Fibroblast of the aortic adventitia (primary cell): ENCODE measurements at regions not wholly inside any gene's neighbourhood (a gene's known extent, or its start where the extent isn't known, plus 50 kb on each side); places are given as distances from the start of the nearest gene placed in this dataset.

Experiments
- DNase-seq: peaks from one replicate; pipeline ENCODE4 v3.0.0-alpha.2; 2010; ENCODE audit warnings: low read depth
- H3K4me3 ChIP-seq: 2 replicates; pipeline ENCODE4 v1.5.1; 2011; ENCODE audit warnings: low read depth, mild to moderate bottlenecking, control low read depth, low read length, moderate library complexity
- CTCF ChIP-seq: IDR thresholded peaks from 2 replicates; pipeline ENCODE4 v1.5.1; 2011; ENCODE audit warnings: mild to moderate bottlenecking, low read length, control low read depth, inconsistent platforms; ENCODE audit not compliant: insufficient read depth

DNA sequence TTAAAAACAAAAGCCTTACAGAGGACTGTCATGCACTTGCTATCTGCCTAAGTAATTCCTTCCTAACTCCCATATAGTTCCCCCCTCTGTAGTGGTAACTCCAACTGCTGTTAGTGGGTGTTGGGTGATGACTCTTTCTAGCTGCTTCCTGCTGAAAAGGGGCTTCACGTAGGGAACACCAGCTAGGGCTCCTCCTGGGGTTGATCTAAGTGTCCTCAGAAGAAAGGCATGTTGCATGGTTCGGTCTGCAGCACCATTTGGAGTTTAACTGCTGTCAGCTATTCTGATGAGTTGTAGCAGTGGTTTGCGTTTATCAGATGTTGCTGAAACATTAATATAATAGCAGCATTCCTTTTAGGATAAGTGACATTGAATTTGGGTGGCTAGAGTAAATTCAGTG, 281.9 kb upstream of the TUSC1 start:
- no peak overlapping the region for H3K4me3 ChIP-seq
- no peak for TF ChIP-seq CTCF
- DNase-seq: no peak

DNA sequence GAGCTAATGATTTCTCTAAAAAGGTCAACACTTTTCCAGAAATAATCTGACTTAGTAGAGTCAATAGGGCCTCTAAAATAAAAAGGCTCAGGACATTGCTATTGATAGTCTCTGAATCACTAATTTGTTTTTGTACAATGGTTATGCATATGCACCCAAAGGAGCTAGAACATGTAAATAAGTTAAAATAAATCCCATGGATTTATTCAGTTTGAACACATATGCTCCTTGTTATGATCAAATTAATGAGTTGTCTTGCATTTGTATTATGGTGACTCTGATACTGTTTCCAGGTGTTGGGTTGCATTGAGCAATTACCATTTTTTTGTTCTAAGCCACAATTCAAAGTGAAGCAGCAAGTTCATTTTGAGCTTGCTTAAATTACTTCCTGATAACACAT, 276.0 kb upstream of the TUSC1 start:
- no peak for TF ChIP-seq CTCF
- no peak overlapping the region for H3K4me3 ChIP-seq
- no peak for DNase-seq

DNA sequence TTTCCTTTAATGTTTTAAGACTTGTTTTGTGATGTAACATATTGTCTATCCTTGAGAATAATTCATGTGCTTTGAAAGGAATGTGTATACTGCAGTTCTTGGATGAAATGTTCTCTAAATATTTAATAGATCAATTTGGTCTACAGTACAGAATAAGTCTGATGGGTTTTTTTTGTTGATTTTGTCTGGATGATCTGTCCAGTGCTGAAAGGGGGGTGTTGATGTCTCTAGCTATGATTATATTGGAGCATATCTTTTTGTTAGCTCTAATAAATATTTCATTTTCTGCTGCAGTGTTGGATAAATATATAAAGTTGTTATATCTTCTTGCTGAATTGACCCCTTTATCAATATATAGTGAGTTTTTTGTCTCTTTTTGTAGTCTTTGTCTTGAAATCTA, 269.9 kb upstream of the TUSC1 start:
- no peak for TF ChIP-seq CTCF
- no peak overlapping the region for H3K4me3 ChIP-seq
- no peak for DNase-seq

GRCh38 chr9:25939126-25939525, 260.9 kb upstream of the TUSC1 start:
- H3K4me3 ChIP-seq: no peak overlapping the region
- no peak for TF ChIP-seq CTCF
- DNase-seq: no peak

GRCh38 chr9:25936031-25936430, 257.8 kb upstream of the TUSC1 start:
- TF ChIP-seq CTCF: no peak
- no peak for DNase-seq
- H3K4me3 ChIP-seq: no peak overlapping the region

DNA sequence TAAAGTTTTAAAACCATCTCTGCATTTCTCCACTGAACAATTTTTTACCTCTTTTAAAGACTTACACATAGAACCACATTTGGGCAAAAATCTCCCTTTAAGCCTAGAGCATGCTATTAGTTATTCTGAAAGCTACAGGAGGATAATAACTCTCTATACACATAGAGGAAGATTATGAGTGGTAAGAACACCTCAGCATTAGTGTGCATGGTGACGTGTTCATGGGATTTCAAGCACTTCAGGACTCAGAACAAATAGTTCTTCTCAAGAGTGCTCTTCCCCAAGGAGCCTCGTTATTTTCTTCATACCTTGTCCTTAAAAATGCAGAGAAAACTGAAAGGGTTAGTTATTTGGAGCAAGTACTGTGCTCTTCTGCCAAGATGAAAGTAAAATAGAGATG, 256.9 kb upstream of the TUSC1 start:
- no peak overlapping the region for H3K4me3 ChIP-seq
- no peak for DNase-seq
- no peak for TF ChIP-seq CTCF

DNA sequence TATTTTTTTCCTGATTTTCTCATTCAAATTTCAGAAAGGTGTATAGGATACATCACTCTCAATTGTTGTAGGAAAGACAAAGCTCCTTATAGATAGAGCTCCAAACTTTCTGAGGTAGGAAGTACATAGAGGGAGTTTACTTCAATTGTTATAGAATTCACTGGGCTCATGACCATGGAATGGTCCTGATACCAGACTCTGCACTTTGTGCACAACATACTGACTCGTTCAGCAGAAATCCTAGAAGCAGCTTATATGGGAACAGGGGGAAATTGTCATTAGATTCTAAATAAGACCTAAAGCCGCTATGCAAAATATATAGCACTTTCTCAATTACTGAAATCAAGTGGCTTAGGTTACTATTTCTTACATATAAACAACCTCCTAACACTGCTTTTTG, 240.5 kb upstream of the TUSC1 start:
- DNase-seq: no peak
- TF ChIP-seq CTCF: no peak
- H3K4me3 ChIP-seq: no peak overlapping the region
